ENCODE measurements at regions not wholly inside any gene's neighbourhood (a gene's known extent, or its start where the extent isn't known, plus 50 kb on each side); places are given as distances from the start of the nearest gene placed in this dataset.
"Not testable (repeated sequence)": the region's sequence is repeated elsewhere in the genome, so short reads cannot be mapped to it uniquely, and the experiment has no call there.

- peaks cover 0 to 17% (median 16%) of the 10 kb centered on the region in 3 donors for H3K36me3 Mint-ChIP-seq
Measured at GRCh38 chr1:224817382-224817781, 112.1 kb upstream of the DNAH14 start.

DNA sequence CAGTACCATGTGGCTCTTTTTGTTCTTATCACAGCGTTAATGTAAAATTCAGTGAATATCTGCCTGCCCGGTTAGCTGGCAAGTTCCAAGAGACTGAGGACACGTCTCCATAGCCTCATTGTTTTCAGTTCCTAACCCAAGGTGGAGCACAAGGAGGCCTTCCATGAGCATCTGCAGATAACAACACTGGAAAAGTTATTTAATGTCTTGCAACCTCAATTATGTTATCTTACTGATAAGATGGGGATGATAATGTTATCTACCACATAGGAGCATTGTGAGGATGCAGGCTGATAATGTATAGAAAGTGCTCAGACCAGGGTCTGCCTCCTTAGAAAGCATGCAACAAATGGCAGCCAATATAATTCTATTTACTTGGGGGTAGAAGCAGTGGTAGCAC is 109.6 kb upstream of the DNAH14 start:
- Mint-ChIP-seq H3K9me3 (peaks cover 0 to 37% (median 11%) of the 10 kb centered on the region in 9 donors), H3K27me3 (peaks cover 1 to 35% (median 11%) of the 10 kb centered on the region in 5 donors), H3K4me3 (no peak overlapping the region), H3K27ac (no peak overlapping the region), H3K36me3 (peaks cover 0 to 7% (median 0%) of the 10 kb centered on the region in 3 donors), H3K4me1 (no peaks in the 10 kb centered on the region)
- DNase-seq (no peak), ATAC-seq (no peak)
- POLR2A ChIA-PET, result no interaction called here

More at GRCh38 chr1:224817382-224817781, 112.1 kb upstream of the DNAH14 start:
- DNase-seq (no peak), ATAC-seq (no peak)
- Mint-ChIP-seq H3K4me1 (no peaks in the 10 kb centered on the region), H3K9me3 (peaks cover 0 to 43% (median 16%) of the 10 kb centered on the region in 9 donors), H3K27ac (no peak overlapping the region), H3K27me3 (peaks cover 1 to 35% (median 11%) of the 10 kb centered on the region in 5 donors), H3K4me3 (no peak overlapping the region)
- POLR2A ChIA-PET, result no interaction called here

- Mint-ChIP-seq H3K27me3 (peaks cover 1 to 35% (median 13%) of the 10 kb centered on the region in 5 donors), H3K9me3 (peaks cover 0 to 34% (median 13%) of the 10 kb centered on the region in 9 donors), H3K36me3 (peaks cover 0 to 7% (median 0%) of the 10 kb centered on the region in 3 donors), H3K27ac (no peak overlapping the region), H3K4me1 (no peaks in the 10 kb centered on the region), H3K4me3 (no peak overlapping the region)
- no peak for DNase-seq
- POLR2A ChIA-PET, result no interaction called here
- no peak for ATAC-seq
Measured at GRCh38 chr1:224820341-224820740, 109.1 kb upstream of the DNAH14 start.

DNA sequence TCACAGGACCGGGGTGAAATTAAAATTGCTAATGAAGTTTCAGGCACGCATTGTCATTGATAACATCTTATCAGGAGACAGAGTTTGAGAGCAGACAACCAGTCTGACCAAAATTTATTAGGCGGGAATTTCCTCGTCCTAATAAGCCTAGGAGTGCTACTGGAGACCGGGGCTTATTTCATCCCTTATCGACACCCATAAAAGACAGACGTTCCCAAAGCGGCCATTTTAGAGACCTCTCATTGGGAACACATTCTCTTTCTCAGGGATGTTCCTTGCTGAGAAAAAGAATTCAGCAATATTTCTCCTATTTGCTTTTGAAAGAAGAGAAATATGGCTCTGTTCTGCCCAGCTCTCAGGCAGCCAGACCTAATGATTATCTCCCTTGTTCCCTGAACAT is 107.7 kb upstream of the DNAH14 start:
- ATAC-seq, H3K36me3 Mint-ChIP-seq, POLR2A ChIA-PET, H3K4me3 Mint-ChIP-seq, H3K27ac Mint-ChIP-seq, H3K4me1 Mint-ChIP-seq, DNase-seq: not testable (repeated sequence)
- Mint-ChIP-seq H3K27me3 (peaks cover 1 to 34% (median 9%) of the 10 kb centered on the region in 5 donors), H3K9me3 (peaks cover 0 to 32% (median 13%) of the 10 kb centered on the region in 9 donors)

DNA sequence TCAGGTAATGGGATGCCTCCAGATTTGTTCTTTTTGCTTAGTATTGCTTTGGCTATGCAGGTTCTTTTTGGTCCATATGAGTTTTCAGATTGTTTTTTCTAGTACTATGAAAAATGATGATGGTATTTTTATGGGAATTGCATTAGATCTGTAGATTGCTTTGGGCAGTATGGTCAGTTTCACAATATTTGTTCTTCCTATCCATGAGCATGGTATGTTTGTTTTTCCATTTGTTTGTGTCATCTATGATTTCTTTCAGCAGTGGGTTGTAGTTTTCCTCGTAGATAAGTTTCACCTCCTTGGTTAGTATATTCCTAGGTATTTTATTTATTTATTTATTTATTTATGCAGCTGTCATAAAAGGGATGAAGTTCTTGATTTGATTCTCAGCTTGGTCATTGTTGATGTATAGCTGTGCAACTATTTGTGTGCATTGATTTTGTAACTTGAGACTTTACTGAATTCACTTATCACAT is 103.9 kb upstream of the DNAH14 start:
- H3K9me3 Mint-ChIP-seq, result peaks cover 0 to 32% (median 13%) of the 10 kb centered on the region in 9 donors
- peaks cover 11 to 27% (median 16%) of the 10 kb centered on the region in 5 donors for H3K27me3 Mint-ChIP-seq
- no peak for ATAC-seq
- POLR2A ChIA-PET, result no interaction called here
- H3K4me1 Mint-ChIP-seq, result peaks cover 0 to 2% (median 0%) of the 10 kb centered on the region in 4 donors
- H3K36me3 Mint-ChIP-seq, result peaks cover 0 to 7% (median 0%) of the 10 kb centered on the region in 3 donors
- no peak for DNase-seq
- no peak overlapping the region for H3K27ac Mint-ChIP-seq
- H3K4me3 Mint-ChIP-seq, result no peak overlapping the region

DNA sequence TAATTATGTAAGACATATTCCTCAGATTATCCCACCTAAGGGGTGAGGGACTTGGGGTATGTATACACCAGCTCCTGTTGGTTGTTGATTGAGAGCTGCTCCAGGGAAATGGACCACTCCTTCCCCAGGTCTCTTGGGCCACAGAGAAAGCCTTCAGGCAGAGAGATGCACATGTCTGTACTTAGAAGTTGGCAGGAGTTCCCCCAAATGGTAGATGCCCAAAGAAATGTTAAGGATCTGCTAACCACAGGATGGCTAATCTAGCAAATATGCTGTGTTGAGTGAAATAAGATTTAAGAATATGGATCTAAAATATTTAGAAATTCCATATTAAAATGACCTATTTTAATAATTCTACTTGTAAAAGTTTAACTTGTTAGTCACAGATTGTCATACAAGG is 100.8 kb upstream of the DNAH14 start:
- Mint-ChIP-seq H3K36me3 (peaks cover 0 to 5% (median 0%) of the 10 kb centered on the region in 3 donors), H3K27ac (no peak overlapping the region), H3K4me3 (no peak overlapping the region), H3K4me1 (peaks cover 0 to 2% (median 0%) of the 10 kb centered on the region in 4 donors), H3K9me3 (peaks cover 0 to 17% (median 9%) of the 10 kb centered on the region in 9 donors), H3K27me3 (peaks cover 11 to 27% (median 20%) of the 10 kb centered on the region in 5 donors)
- POLR2A ChIA-PET, result no interaction called here
- ATAC-seq (no peak), DNase-seq (no peak)

GRCh38 chr1:224831501-224831900 is 98.0 kb upstream of the DNAH14 start:
- H3K9me3 Mint-ChIP-seq, result peaks cover 0 to 15% (median 8%) of the 10 kb centered on the region in 9 donors
- H3K27ac Mint-ChIP-seq, result no peak overlapping the region
- peaks cover 0 to 2% (median 0%) of the 10 kb centered on the region in 4 donors for H3K4me1 Mint-ChIP-seq
- H3K4me3 Mint-ChIP-seq, result no peak overlapping the region
- POLR2A ChIA-PET, result no interaction called here
- ATAC-seq, result no peak
- H3K27me3 Mint-ChIP-seq, result peaks cover 7 to 27% (median 16%) of the 10 kb centered on the region in 5 donors
- no peak for DNase-seq
- H3K36me3 Mint-ChIP-seq, result peaks cover 0 to 8% (median 0%) of the 10 kb centered on the region in 3 donors

GRCh38 chr1:224839648-224840300 is 89.7 kb upstream of the DNAH14 start:
- H3K4me3 Mint-ChIP-seq, POLR2A ChIA-PET, H3K9me3 Mint-ChIP-seq, H3K4me1 Mint-ChIP-seq, H3K27ac Mint-ChIP-seq, H3K36me3 Mint-ChIP-seq, DNase-seq, ATAC-seq: not testable (repeated sequence)
- H3K27me3 Mint-ChIP-seq, result peaks cover 0 to 11% (median 3%) of the 10 kb centered on the region in 5 donors

GRCh38 chr1:224841803-224842202 is 87.7 kb upstream of the DNAH14 start:
- POLR2A ChIA-PET, ATAC-seq, H3K9me3 Mint-ChIP-seq, H3K36me3 Mint-ChIP-seq, H3K4me3 Mint-ChIP-seq, DNase-seq, H3K27ac Mint-ChIP-seq, H3K4me1 Mint-ChIP-seq: not testable (repeated sequence)
- peaks cover 0 to 11% (median 4%) of the 10 kb centered on the region in 5 donors for H3K27me3 Mint-ChIP-seq

DNA sequence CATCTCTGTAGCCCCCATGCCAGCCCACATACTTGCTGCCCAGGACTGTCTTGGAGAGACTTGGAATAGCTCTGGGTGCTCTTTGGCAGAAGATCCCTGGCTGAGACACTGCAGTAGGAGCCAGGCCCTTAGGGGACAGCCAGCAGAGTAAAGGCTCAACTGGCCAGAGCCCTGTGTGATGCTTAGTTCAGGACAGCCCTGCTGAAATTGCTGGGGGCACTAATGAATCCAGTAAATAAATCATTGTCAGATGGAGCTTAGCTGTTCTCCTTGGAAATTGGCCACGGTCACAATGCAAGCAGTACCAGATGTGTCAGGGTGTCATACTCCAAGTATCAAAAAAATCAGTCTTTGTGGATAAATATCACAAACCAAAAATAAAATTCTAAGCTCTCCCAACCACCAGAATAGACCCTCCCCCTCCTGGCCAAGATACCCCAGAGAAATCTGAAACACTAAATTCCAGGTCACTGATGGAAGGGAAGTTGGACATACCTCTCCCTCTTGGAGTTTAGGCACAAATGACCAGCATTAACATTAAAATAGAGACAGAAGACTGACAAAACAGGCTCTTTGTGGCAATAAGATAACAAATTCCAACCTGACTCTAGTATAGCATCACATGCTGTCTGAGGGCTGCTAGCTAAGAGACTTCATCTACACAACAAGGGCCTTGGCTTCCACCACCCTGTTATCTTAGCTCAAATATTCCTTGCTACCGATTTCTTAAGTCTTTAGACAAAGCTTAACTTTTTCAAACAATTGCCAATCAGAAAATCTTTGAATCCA is 83.2 kb upstream of the DNAH14 start:
- DNase-seq (no peak), ATAC-seq (no peak)
- no peak overlapping the region for H3K27ac Mint-ChIP-seq
- H3K36me3 Mint-ChIP-seq, result peaks cover 0 to 3% (median 0%) of the 10 kb centered on the region in 3 donors
- peaks cover 0 to 7% (median 4%) of the 10 kb centered on the region in 5 donors for H3K27me3 Mint-ChIP-seq
- H3K4me3 Mint-ChIP-seq, result no peak overlapping the region
- peaks cover 0 to 7% (median 2%) of the 10 kb centered on the region in 9 donors for H3K9me3 Mint-ChIP-seq
- POLR2A ChIA-PET, result no interaction called here
- no peaks in the 10 kb centered on the region for H3K4me1 Mint-ChIP-seq

DNA sequence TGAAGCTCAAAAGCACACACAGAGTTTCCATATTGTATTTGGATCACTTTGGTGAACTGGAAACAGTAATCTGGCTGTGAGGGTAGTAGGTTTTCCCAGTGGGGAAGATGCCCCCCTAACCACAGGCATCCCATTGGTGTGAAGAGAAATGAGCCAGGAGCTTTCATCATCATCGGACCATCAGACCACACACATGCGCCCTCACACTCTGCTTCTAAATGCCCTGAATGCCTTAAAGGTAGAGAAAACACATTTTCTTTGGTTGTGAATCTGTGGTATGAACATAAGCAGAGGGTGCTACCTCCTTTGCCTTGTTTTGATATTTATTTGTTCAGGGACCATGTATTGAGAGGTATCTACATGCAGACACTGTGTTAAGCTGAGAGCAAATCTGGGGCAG is 79.0 kb upstream of the DNAH14 start:
- no peaks in the 10 kb centered on the region for H3K9me3 Mint-ChIP-seq
- DNase-seq (no peak), ATAC-seq (no peak)
- no peak overlapping the region for H3K27ac Mint-ChIP-seq
- H3K4me1 Mint-ChIP-seq, result no peaks in the 10 kb centered on the region
- POLR2A ChIA-PET, result no interaction called here
- H3K4me3 Mint-ChIP-seq, result no peak overlapping the region
- no peaks in the 10 kb centered on the region for H3K36me3 Mint-ChIP-seq
- peaks cover 0 to 12% (median 4%) of the 10 kb centered on the region in 5 donors for H3K27me3 Mint-ChIP-seq

DNA sequence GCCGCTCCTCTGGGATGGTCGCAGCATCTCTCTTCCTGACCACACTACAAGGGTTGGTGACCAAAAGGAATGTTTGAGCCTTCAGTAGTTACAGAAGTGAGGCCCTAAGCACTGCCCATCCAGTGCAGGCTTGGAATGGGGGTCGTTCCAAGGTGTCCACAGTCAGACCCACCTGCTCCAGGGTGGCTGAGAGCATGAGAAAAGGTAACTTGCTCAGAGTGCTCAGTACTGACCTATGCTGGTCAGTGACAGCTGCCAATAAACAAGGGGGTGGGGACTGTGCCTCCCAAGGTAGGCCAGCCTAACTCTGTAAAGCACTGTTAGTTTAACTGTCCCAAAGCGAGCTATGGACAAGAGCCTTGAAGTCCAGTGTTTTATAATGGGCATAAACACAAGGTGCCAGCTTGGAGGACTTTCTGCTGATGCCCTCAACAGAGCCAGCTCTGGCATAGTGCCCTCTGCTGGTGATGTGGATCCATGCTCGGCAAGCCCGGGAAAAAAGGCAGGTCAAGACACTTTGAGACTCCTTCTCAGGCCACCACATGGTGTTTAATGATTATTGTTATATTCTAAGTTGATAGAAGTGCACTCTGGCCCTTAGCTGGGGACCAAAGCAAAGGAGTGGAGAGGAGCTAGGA is 78.1 kb upstream of the DNAH14 start:
- DNase-seq (peak in 9 of 10 donors; percentile 10 to 66 (median 27)), ATAC-seq (no peak)
- H3K4me1 Mint-ChIP-seq, result no peaks in the 10 kb centered on the region
- H3K27me3 Mint-ChIP-seq, result peaks cover 0 to 12% (median 4%) of the 10 kb centered on the region in 5 donors
- H3K9me3 Mint-ChIP-seq, result no peaks in the 10 kb centered on the region
- no peak overlapping the region for H3K4me3 Mint-ChIP-seq
- POLR2A ChIA-PET, result no interaction called here
- H3K36me3 Mint-ChIP-seq, result no peaks in the 10 kb centered on the region
- H3K27ac Mint-ChIP-seq, result no peak overlapping the region

GRCh38 chr1:224851848-224852261 is 77.6 kb upstream of the DNAH14 start:
- Mint-ChIP-seq H3K27me3 (peaks cover 0 to 12% (median 4%) of the 10 kb centered on the region in 5 donors), H3K9me3 (peaks cover 0 to 2% (median 0%) of the 10 kb centered on the region in 9 donors), H3K27ac (no peak overlapping the region), H3K4me3 (no peak overlapping the region), H3K36me3 (no peaks in the 10 kb centered on the region), H3K4me1 (no peaks in the 10 kb centered on the region)
- peak in 1 of 10 donors; percentile 3 for DNase-seq
- ATAC-seq, result no peak
- POLR2A ChIA-PET, result no interaction called here
